ENCODE measurements at regions not wholly inside any gene's neighbourhood (a gene's known extent, or its start where the extent isn't known, plus 50 kb on each side); places are given as distances from the start of the nearest gene placed in this dataset.

DNA sequence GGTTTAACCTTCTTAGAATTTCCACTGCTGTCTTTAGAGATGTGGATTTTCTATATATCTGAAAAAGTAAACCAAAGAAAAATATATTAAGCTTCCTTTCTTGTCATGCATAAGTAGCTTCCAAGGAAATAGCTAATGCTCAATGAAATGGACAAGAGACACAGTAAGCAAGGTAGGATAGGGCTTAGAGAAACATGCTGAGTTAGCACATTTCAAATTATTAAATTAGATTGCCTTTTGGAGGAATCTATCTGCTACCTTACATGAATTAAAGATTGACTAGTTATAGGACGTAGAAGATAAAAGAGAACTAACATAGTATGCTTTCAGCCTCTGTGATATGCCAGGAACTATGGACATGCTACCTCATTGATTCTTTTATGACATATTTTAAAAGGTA lies 824.6 kb downstream of the TUSC7 start:
- TF ChIP-seq, protein P1, sequence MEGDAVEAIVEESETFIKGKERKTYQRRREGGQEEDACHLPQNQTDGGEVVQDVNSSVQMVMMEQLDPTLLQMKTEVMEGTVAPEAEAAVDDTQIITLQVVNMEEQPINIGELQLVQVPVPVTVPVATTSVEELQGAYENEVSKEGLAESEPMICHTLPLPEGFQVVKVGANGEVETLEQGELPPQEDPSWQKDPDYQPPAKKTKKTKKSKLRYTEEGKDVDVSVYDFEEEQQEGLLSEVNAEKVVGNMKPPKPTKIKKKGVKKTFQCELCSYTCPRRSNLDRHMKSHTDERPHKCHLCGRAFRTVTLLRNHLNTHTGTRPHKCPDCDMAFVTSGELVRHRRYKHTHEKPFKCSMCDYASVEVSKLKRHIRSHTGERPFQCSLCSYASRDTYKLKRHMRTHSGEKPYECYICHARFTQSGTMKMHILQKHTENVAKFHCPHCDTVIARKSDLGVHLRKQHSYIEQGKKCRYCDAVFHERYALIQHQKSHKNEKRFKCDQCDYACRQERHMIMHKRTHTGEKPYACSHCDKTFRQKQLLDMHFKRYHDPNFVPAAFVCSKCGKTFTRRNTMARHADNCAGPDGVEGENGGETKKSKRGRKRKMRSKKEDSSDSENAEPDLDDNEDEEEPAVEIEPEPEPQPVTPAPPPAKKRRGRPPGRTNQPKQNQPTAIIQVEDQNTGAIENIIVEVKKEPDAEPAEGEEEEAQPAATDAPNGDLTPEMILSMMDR (IDR thresholded peaks at IDR 0.05) = no peak
- TF ChIP-seq POLR2A (IDR thresholded peaks at IDR 0.05) = no peak
- TF ChIP-seq POLR2AphosphoS5 (IDR thresholded peaks at IDR 0.05) = no peak
- no peak for TF ChIP-seq EP300 (IDR thresholded peaks at IDR 0.05)
